ENCODE measurements at regions not wholly inside any gene's neighbourhood (a gene's known extent, or its start where the extent isn't known, plus 50 kb on each side); places are given as distances from the start of the nearest gene placed in this dataset.

GRCh38 chr20:62563561-62563960 is 78.7 kb upstream of the SLCO4A1 start:
- no peak for DNase-seq

DNA sequence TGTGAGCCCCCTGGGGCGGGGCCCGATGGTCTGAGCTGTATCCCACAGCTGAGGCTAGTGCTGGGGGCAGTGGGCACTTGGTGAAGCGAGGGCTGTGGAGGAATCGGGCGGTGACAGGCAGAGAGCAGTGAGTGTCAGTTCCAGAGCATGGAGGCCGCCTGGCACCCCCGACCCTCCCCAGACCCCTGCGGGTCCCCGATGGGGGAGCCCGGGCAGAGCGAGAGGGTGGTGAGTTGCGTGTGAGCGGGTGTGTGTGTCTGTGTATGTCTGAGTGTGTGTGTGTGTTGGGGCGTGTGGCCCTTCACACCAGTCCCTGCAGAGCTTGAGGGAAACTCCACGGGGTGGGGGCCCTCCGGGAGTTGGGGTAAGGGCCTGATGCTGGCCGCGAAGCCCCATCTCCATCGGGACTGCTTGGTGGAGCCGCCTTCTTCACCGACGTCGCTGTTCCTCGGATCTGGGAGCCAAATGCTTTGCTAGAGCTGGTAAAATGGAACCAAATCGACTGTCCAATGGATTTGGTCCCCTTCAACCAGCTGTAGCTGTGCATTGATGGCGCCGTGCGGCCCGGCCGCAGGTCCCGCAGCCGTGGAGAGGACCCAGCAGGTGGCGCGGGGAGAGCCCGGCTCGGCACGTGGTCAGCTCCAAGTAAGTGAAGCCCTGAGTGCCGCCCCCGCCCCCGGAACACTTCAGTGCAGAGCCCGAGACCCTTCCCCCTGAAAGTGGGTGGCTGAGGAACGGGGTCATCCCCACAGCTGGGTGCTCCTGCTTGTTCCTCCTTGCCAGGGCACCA is 77.7 kb upstream of the SLCO4A1 start:
- DNase-seq = no peak

DNA sequence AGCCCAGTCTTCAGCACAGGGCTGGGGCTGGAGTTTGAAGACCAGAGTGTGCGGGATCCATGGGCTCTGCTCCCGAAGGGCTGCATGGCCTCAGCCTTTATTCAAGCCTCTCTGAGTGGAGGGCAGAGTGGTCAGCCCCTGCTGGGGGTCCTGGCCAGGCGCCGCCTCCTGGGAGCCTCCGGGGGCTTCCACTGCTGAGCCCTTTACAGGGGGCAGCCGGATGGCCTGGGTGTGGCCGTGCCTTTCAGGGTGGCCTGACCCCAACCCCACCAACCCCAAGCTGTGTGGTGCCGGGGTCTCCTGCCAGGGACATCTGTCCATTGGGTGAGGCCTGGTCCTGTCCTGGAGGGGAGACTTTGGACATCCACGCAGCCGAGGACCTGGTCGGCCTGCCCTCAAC is 76.0 kb upstream of the SLCO4A1 start:
- no peak for DNase-seq

GRCh38 chr20:62566771-62567170 is 75.5 kb upstream of the SLCO4A1 start:
- DNase-seq = no peak

- no peak for DNase-seq
Measured at GRCh38 chr20:62567246-62568044, 74.9 kb upstream of the SLCO4A1 start.

DNA sequence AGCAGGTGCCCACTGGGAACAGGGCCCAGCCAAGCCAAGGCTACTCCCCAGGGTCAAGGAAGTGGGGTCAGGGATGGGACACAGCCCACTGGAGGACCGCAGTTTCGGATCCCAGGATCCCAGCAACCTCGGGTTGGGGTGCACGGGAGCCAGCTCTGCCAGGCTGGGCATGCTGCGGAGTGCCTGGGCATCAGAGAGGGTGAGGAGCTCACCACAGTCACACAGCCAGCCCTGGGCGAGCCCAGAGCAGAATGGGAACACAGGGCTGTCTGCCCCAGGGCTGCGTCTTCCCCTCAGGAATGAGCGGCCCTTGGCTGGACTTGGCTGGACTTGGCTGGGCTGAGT is 74.3 kb upstream of the SLCO4A1 start:
- no peak for DNase-seq

- DNase-seq = no peak
Measured at GRCh38 chr20:62569615-62570014, 72.7 kb upstream of the SLCO4A1 start.

DNA sequence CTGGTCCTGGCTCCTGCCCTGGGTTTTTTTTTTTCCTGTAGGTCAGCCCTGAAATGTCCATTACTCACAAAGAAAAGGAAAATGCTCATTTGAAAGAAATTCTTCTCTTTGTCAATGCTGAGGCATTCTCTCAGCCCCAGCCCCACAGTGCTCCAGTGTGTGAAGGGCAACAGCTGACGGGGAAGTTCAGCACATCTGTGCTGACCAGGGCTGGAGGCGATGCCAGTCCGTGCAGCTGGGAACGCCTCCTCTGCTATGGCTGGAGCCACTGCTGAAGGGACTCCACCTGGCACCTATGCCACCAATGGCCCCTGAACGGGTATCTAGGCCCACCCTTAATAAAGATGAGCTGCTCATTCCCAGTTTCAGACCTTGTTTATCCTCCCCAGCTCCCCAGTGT is 71.9 kb upstream of the SLCO4A1 start:
- DNase-seq = no peak

DNA sequence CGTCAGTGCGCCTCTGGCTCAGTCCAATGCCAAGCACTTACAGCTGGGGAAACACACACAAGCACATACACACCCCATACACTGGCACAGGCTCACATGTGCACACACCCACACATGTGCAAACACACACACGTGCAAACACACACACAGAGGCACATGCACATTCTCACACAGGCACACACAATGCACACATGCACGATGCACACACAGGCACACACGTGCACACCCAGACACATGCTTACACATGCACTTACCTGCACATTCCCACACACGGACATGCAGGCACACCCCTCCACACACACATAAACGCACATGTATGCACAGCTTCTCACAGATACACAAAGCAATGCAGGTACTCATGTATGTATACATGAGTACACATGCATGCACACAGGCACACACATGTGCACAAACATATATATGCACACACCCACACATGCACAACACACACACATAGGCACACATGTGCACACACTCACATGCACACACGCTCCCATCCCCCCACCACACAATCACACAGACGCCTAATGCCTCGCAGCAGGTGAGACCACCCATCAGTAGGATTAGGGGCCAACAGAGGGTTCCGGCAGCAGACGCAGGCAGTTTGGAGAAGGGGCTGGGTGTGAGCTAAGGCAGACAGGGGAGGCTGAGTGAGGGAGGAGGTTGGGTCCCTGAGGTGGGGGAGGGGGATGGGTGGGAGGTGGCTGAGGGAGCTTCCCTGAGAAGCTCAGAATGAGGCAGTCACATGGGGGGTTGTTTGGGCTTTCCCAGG is 71.2 kb upstream of the SLCO4A1 start:
- DNase-seq = no peak

- no peak for DNase-seq
Measured at GRCh38 chr20:62571669-62572344, 70.5 kb upstream of the SLCO4A1 start.

DNA sequence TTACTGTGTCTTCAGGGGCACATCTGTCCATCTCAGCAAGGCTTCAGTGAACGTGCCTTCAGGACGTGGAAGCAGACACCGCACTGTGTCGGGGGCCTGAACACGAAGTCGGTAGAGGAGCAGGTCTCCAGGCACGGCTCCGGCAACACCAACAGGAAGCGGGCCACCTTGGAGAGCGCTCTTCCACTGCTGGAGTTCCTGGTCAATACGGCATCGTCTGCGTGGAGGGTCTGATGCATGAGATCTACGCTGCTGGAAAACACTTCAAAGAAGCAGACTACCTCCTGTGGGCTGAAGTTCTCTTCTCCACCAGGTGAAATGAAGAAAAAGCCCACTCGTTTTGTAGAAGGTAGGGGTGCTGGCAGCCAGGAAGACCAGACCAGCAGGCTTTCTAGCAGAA is 69.3 kb upstream of the SLCO4A1 start:
- no peak for DNase-seq

- no peak for DNase-seq
Measured at GRCh38 chr20:62573817-62574216, 68.5 kb upstream of the SLCO4A1 start.

GRCh38 chr20:62574230-62574993 is 67.9 kb upstream of the SLCO4A1 start:
- no peak for DNase-seq

GRCh38 chr20:62575976-62576722 is 66.2 kb upstream of the SLCO4A1 start:
- DNase-seq = no peak

DNA sequence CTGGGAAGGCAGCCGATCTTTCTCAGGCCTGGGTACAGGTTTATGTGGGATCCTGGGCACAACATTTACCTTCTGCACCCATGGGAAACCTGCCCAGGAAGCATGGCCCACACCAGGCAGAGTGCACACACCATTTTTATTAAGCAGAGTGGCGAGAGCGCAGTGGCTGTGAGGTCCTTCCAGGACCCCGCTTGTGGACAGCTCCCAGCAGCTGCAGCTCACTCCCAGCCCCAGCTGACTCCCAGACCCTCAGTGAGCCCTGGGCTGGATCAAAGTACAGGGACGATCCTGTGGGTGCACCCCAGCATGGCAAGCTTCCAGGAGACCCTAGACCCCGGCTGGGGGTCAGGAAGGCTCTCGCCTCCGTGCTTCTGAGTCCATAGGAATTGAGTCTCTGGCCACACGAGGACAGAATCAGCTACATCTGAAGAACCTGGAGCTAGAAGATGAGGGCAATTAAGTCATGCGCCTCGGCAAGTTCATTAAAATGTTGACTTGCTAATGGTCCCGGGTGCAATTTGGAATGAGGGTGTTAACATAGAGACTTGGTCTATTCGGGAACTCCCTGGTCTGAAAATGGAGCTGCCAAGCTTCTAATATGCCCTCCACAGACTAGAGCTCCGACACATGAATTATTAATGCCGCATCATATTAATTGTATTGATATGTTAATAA is 65.4 kb upstream of the SLCO4A1 start:
- DNase-seq = no peak

DNA sequence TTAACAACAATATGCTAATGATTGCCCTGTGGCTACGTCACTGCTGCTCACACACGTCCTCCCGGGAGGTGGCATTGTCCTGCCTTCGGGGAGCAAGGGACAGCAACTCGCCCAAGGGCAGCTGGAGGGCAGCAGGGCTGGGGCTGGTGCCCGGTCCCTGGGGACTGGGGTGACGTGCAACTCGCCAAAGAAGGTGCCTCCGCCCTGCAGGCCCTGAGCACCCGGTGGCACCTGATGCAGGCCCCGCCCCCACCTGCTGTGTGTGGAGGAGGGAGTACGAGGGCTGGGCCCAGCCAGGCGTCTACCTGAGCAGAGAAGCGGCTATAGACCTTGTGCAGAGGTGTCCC is 64.8 kb upstream of the SLCO4A1 start:
- DNase-seq = no peak

GRCh38 chr20:62578294-62578897 is 63.9 kb upstream of the SLCO4A1 start:
- DNase-seq = no peak

GRCh38 chr20:62580052-62580451 is 62.3 kb upstream of the SLCO4A1 start:
- no peak for DNase-seq

GRCh38 chr20:62580733-62581132 is 61.6 kb upstream of the SLCO4A1 start:
- DNase-seq = no peak

GRCh38 chr20:62581308-62581707 is 61.0 kb upstream of the SLCO4A1 start:
- DNase-seq = no peak

DNA sequence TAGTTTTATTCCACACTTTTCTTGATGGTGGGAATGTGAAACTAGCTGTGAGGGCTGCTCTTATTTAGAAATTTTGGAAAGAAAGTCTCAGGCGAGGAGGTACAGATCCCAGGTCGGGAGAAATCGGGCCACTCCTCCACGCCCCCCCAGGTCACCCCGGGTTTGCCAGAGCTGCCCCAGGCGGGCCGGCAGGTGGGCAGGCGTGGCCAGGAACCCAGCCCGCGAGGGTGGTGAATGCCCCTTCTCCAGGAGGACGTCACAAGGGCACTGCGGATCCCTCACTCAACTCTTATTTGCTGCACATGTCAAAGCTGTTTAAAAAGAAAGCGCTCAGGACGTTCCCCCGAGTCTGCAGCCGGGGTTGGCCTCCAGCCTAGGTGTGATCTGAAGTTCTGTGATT is 60.5 kb upstream of the SLCO4A1 start:
- DNase-seq = no peak

All from CD4-positive, alpha-beta T cell treated with Interleukin-4 for 1 hour (primary cell).